Caco-2 (cell line): ENCODE measurements at regions not wholly inside any gene's neighbourhood (a gene's known extent, or its start where the extent isn't known, plus 50 kb on each side); places are given as distances from the start of the nearest gene placed in this dataset.

Experiments used
- BruUV-seq: library from RNA; stranded (reverse); fragments of 400-500 nt; replicated peaks from 2 replicates; lab custom pipeline; 2021; lab: Mats Ljungman, UMichigan
- CTCF ChIA-PET: fragments of 300-600 bp; sonication (Branson Sonifier 250); formaldehyde crosslinking; loops from one replicate; lab custom pipeline; 2022; ENCODE audit warnings: antibody characterized with exemption; lab: Charles Lee
- POLR2A ChIA-PET: fragments of 300-600 bp; sonication (Branson Sonifier 250); formaldehyde crosslinking; loops from one replicate; lab custom pipeline; 2022; ENCODE audit warnings: antibody characterized with exemption; lab: Charles Lee
- DNase-seq, 2 experiments: peaks; one replicate each; pipeline versions ENCODE4 v3.0.0 to v3.0.0-alpha.2; 2020 to 2022
- H3K27me3 ChIP-seq: replicated peaks from 2 replicates; pipeline ENCODE4 v1.6.0; 2011; ENCODE audit warnings: low read length; ENCODE audit not compliant: control insufficient read depth, insufficient read depth
- H3K36me3 ChIP-seq: 2 replicates; pipeline ENCODE4 v1.5.1; 2011; ENCODE audit warnings: low read length; ENCODE audit not compliant: control insufficient read depth, insufficient read depth
- H3K4me1 ChIP-seq: fragments of 250-450 bp; sonication (Bioruptor Pico); 2 replicates; pipeline ENCODE4 v1.5.1; 2020; ENCODE audit warnings: mild to moderate bottlenecking
- H3K4me3 ChIP-seq: 2 replicates; pipeline ENCODE4 v1.5.1; 2011; ENCODE audit warnings: low read depth, mild to moderate bottlenecking, control low read depth, low read length
- H3K9me3 ChIP-seq: fragments of 250-450 bp; sonication (Bioruptor Pico); 2 replicates; pipeline ENCODE4 v1.5.1; 2020; ENCODE audit warnings: mild to moderate bottlenecking, moderate library complexity
- H3K27ac Mint-ChIP-seq: one replicate; pipeline ENCODE4 v1.8.0; 2022; ENCODE audit warnings: mixed read lengths; ENCODE audit not compliant: unreplicated experiment
- H3K27me3 Mint-ChIP-seq: one replicate; pipeline ENCODE4 v1.8.0; 2022; ENCODE audit warnings: mixed read lengths; ENCODE audit not compliant: insufficient read depth, unreplicated experiment
- H3K36me3 Mint-ChIP-seq: one replicate; pipeline ENCODE4 v1.8.0; 2022; ENCODE audit warnings: mild to moderate bottlenecking, mixed read lengths; ENCODE audit not compliant: insufficient read depth, unreplicated experiment
- H3K4me1 Mint-ChIP-seq: one replicate; pipeline ENCODE4 v1.8.0; 2022; ENCODE audit warnings: low read depth, mixed read lengths; ENCODE audit not compliant: unreplicated experiment
- H3K4me3 Mint-ChIP-seq: one replicate; pipeline ENCODE4 v1.8.0; 2022; ENCODE audit warnings: mild to moderate bottlenecking, moderate library complexity, mixed read lengths; ENCODE audit not compliant: unreplicated experiment
- H3K9me3 Mint-ChIP-seq: one replicate; pipeline ENCODE4 v1.8.0; 2022; ENCODE audit warnings: mixed read lengths; ENCODE audit not compliant: unreplicated experiment
- intact Hi-C: fragments of 100-400 bp; cut with micrococcal nuclease; formaldehyde crosslinking; loops from one replicate; pipeline ENCODE4 v1.10.0; 2022; ENCODE audit not compliant: unreplicated experiment
- TF ChIP-seq, protein P1 (sequence below), 2 experiments: fragments of 200-600 bp in 1 of 2; IDR thresholded peaks; 1 replicate in 1 of 2; 2 replicates in 1 of 2; pipeline versions ENCODE4 v1.5.1 to v1.8.0; 2011 to 2022; ENCODE audit warnings: antibody characterized with exemption in 1 of 2, control low read depth in 1 of 2, inconsistent platforms in 1 of 2, low read depth in 1 of 2, low read length in 1 of 2, mild to moderate bottlenecking in 1 of 2, moderate library complexity in 1 of 2; ENCODE audit not compliant: insufficient read depth in 1 of 2, severe bottlenecking in 1 of 2, unreplicated experiment in 1 of 2

- TF ChIP-seq, protein P1, sequence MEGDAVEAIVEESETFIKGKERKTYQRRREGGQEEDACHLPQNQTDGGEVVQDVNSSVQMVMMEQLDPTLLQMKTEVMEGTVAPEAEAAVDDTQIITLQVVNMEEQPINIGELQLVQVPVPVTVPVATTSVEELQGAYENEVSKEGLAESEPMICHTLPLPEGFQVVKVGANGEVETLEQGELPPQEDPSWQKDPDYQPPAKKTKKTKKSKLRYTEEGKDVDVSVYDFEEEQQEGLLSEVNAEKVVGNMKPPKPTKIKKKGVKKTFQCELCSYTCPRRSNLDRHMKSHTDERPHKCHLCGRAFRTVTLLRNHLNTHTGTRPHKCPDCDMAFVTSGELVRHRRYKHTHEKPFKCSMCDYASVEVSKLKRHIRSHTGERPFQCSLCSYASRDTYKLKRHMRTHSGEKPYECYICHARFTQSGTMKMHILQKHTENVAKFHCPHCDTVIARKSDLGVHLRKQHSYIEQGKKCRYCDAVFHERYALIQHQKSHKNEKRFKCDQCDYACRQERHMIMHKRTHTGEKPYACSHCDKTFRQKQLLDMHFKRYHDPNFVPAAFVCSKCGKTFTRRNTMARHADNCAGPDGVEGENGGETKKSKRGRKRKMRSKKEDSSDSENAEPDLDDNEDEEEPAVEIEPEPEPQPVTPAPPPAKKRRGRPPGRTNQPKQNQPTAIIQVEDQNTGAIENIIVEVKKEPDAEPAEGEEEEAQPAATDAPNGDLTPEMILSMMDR (IDR thresholded peaks at IDR 0.05; ENCODE audit: insufficient read depth in 1 of 2, low read depth in 1 of 2, low read length in 1 of 2, severe bottlenecking in 1 of 2, unreplicated experiment in 1 of 2): no peak
- BruUV-seq: no TSS peak
- Mint-ChIP-seq H3K4me3 (no peak overlapping the region), H3K27ac (peak overlapping the region; percentile 95), H3K4me1 (peaks cover 26% of the 10 kb centered on the region), H3K9me3 (peaks cover 13% of the 10 kb centered on the region), H3K36me3 (peaks cover 21% of the 10 kb centered on the region), H3K27me3 (no peaks in the 10 kb centered on the region)
- peaks cover 50% of the 10 kb centered on the region for H3K4me1 ChIP-seq
- H3K4me3 ChIP-seq: no peak overlapping the region
- CTCF ChIA-PET: no interaction called here
- intact Hi-C loops: no loop called here
- H3K36me3 ChIP-seq: no peaks in the 10 kb centered on the region
- peaks cover 18% of the 10 kb centered on the region for H3K9me3 ChIP-seq
- DNase-seq: no peak
- H3K27me3 ChIP-seq: no peaks in the 10 kb centered on the region
- POLR2A ChIA-PET: no interaction called here
Observed at GRCh38 chr6:2512802-2513201, 237.9 kb downstream of the MYLK4 start.

DNA sequence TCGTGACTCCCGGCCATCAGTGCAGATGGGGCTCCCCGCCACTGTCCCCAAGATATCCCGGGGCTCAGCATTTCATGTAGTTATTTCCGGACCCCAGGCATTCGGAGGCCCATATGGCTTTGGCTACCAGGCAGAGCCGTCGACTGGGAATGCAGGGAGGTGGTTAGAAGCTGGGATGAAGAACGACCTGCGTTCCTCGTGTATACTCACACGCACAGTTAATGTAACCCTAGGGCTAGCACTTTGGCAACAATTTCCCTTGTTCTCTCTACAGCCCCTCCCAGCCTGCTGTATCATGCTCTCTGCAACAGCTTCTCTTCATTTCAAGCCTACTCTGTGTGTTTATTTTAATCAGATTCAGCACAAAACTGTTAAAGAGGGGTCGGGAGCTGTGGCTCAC lies 240.4 kb downstream of the MYLK4 start:
- CTCF ChIA-PET: no interaction called here

GRCh38 chr6:2509711-2510110 lies 241.0 kb downstream of the MYLK4 start:
- H3K27ac Mint-ChIP-seq: no peak overlapping the region
- intact Hi-C loops: no loop called here

More for the DNA sequence above, 240.4 kb downstream of the MYLK4 start:
- Mint-ChIP-seq H3K4me3 (no peak overlapping the region), H3K9me3 (peaks cover 18% of the 10 kb centered on the region), H3K27ac (no peak overlapping the region), H3K36me3 (peaks cover 11% of the 10 kb centered on the region), H3K4me1 (peaks cover 29% of the 10 kb centered on the region), H3K27me3 (no peaks in the 10 kb centered on the region)
- H3K27me3 ChIP-seq: no peaks in the 10 kb centered on the region
- no peak overlapping the region for H3K4me3 ChIP-seq
- TF ChIP-seq, protein P1 (IDR thresholded peaks at IDR 0.05; ENCODE audit: insufficient read depth in 1 of 2, low read depth in 1 of 2, low read length in 1 of 2, severe bottlenecking in 1 of 2, unreplicated experiment in 1 of 2): no peak
- H3K9me3 ChIP-seq: peaks cover 11% of the 10 kb centered on the region; the same call in 1 of the 2 replicates
- no peaks in the 10 kb centered on the region for H3K36me3 ChIP-seq
- no TSS peak for BruUV-seq
- no peak for DNase-seq
- POLR2A ChIA-PET: interaction anchor here (0.5 kb wide), 1 partner anchor 434 kb away, joined by 3 read pairs; no protein-coding TSS in a partner anchor
- intact Hi-C loops: no loop called here
- peaks cover 44% of the 10 kb centered on the region for H3K4me1 ChIP-seq

More at GRCh38 chr6:2509711-2510110, 241.0 kb downstream of the MYLK4 start:
- Mint-ChIP-seq H3K9me3 (peaks cover 18% of the 10 kb centered on the region), H3K4me1 (peaks cover 23% of the 10 kb centered on the region), H3K4me3 (no peak overlapping the region), H3K27me3 (no peaks in the 10 kb centered on the region), H3K36me3 (peaks cover 5% of the 10 kb centered on the region)
- ChIA-PET CTCF (no interaction called here), POLR2A (no interaction called here)
- Histone ChIP-seq H3K36me3 (no peaks in the 10 kb centered on the region), H3K27me3 (no peaks in the 10 kb centered on the region), H3K4me1 (peaks cover 44% of the 10 kb centered on the region), H3K4me3 (no peak overlapping the region), H3K9me3 (peaks cover 11% of the 10 kb centered on the region; the same call in 1 of the 2 replicates)
- BruUV-seq: no TSS peak
- no peak for DNase-seq
- TF ChIP-seq, protein P1 (IDR thresholded peaks at IDR 0.05; ENCODE audit: insufficient read depth in 1 of 2, low read depth in 1 of 2, low read length in 1 of 2, severe bottlenecking in 1 of 2, unreplicated experiment in 1 of 2): no peak
